ENCODE measurements at regions not wholly inside any gene's neighbourhood (a gene's known extent, or its start where the extent isn't known, plus 50 kb on each side); places are given as distances from the start of the nearest gene placed in this dataset.

DNA sequence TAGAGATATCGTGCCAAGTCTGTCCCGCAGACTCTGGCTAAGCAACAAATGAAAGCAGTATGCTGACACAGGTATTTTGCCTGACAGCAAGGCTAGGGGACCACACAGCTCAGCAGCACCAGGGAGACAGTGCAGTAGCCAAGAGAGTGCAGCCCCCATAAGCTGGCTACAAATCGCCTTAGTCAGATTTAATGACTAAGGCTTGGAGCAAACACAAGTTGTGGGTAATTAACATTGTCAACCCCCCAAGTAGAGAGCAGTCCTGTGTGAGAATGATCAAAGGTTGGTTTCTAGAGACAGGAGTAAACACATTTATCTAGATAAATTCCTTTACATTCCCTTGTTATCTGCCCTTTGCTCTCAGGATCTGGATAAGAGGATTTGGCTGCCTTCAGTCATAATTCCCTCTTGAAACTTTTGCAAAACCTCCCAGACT is 1434.5 kb upstream of the CDH6 start:
- Histone ChIP-seq H3K9ac (ENCODE audit: low read length) (no peak overlapping the region), H3K14ac (ENCODE audit: low read length) (no peak overlapping the region), H3K9me3 (ENCODE audit: insufficient read depth, low read depth, low read length) (no peaks in the 10 kb centered on the region), H3K4me2 (ENCODE audit: low read length) (peak overlapping the region; percentile 50), H2BK5ac (ENCODE audit: low read depth, low read length, poor library complexity) (no peak overlapping the region), H4K8ac (ENCODE audit: low read depth, low read length) (no peak overlapping the region), H2AFZ (ENCODE audit: insufficient read depth, low read length, poor library complexity) (no peak overlapping the region), H2BK12ac (ENCODE audit: low read length) (no peak overlapping the region), H4K91ac (ENCODE audit: low read depth, low read length) (no peak overlapping the region), H3K79me1 (ENCODE audit: low read length) (no peaks in the 10 kb centered on the region), H3K4ac (ENCODE audit: low read depth, low read length) (no peak overlapping the region), H3K18ac (ENCODE audit: low read length) (no peak overlapping the region), H3K79me2 (ENCODE audit: control insufficient read depth, insufficient read depth, low read length, poor library complexity) (no peaks in the 10 kb centered on the region), H3K27me3 (ENCODE audit: insufficient read depth, low read length) (no peaks in the 10 kb centered on the region), H3K23ac (ENCODE audit: low read length) (no peak overlapping the region), H3K4me1 (ENCODE audit: control insufficient read depth in 1 of 2, insufficient read depth in 2 of 2, low read length in 2 of 2) (no peaks in the 10 kb centered on the region), H3K4me3 (ENCODE audit: low read depth, low read length) (no peak overlapping the region), H4K12ac (ENCODE audit: low read depth, low read length) (no peak overlapping the region), H2BK120ac (ENCODE audit: insufficient read depth, low read length, poor library complexity) (no peak overlapping the region), H2AK5ac (ENCODE audit: low read length) (no peak overlapping the region), H3K36me3 (ENCODE audit: control insufficient read depth in 1 of 2, insufficient read depth in 2 of 2, low read length in 2 of 2) (no peaks in the 10 kb centered on the region), H3K27ac (ENCODE audit: low read depth, low read length) (no peak overlapping the region)
- peak; percentile 1 to 28 for DNase-seq
- no CpG with 5 or more reads among the region's 3 CpGs for WGBS (ENCODE audit: extremely low coverage, insufficient coverage, insufficient read length)

- H2AK5ac ChIP-seq (ENCODE audit: low read length), result no peak overlapping the region
- H2BK120ac ChIP-seq (ENCODE audit: insufficient read depth, low read length, poor library complexity), result no peak overlapping the region
- no peak overlapping the region for H3K18ac ChIP-seq (ENCODE audit: low read length)
- H4K12ac ChIP-seq (ENCODE audit: low read depth, low read length), result no peak overlapping the region
- no peak overlapping the region for H2BK5ac ChIP-seq (ENCODE audit: low read depth, low read length, poor library complexity)
- no peak overlapping the region for H4K8ac ChIP-seq (ENCODE audit: low read depth, low read length)
- no peaks in the 10 kb centered on the region for H3K9me3 ChIP-seq (ENCODE audit: insufficient read depth, low read depth, low read length)
- H3K14ac ChIP-seq (ENCODE audit: low read length), result no peak overlapping the region
- no peak overlapping the region for H2BK12ac ChIP-seq (ENCODE audit: low read length)
- no peak overlapping the region for H3K27ac ChIP-seq (ENCODE audit: low read depth, low read length)
- no peak overlapping the region for H4K91ac ChIP-seq (ENCODE audit: low read depth, low read length)
- H3K79me2 ChIP-seq (ENCODE audit: control insufficient read depth, insufficient read depth, low read length, poor library complexity), result no peaks in the 10 kb centered on the region
- no peak overlapping the region for H3K4me3 ChIP-seq (ENCODE audit: low read depth, low read length)
- H3K9ac ChIP-seq (ENCODE audit: low read length), result no peak overlapping the region
- WGBS (ENCODE audit: extremely low coverage, insufficient coverage, insufficient read length), result no CpG with 5 or more reads among the region's 2 CpGs
- H3K27me3 ChIP-seq (ENCODE audit: insufficient read depth, low read length), result no peaks in the 10 kb centered on the region
- no peaks in the 10 kb centered on the region for H3K4me1 ChIP-seq (ENCODE audit: control insufficient read depth in 1 of 2, insufficient read depth in 2 of 2, low read length in 2 of 2)
- H3K4ac ChIP-seq (ENCODE audit: low read depth, low read length), result no peak overlapping the region
- H3K36me3 ChIP-seq (ENCODE audit: control insufficient read depth in 1 of 2, insufficient read depth in 2 of 2, low read length in 2 of 2), result no peaks in the 10 kb centered on the region
- no peak overlapping the region for H3K4me2 ChIP-seq (ENCODE audit: low read length)
- no peak overlapping the region for H3K23ac ChIP-seq (ENCODE audit: low read length)
- H2AFZ ChIP-seq (ENCODE audit: insufficient read depth, low read length, poor library complexity), result no peak overlapping the region
- no peak for DNase-seq
- H3K79me1 ChIP-seq (ENCODE audit: low read length), result no peaks in the 10 kb centered on the region
Measured at GRCh38 chr5:29750453-29750852, 1443.0 kb upstream of the CDH6 start.

DNA sequence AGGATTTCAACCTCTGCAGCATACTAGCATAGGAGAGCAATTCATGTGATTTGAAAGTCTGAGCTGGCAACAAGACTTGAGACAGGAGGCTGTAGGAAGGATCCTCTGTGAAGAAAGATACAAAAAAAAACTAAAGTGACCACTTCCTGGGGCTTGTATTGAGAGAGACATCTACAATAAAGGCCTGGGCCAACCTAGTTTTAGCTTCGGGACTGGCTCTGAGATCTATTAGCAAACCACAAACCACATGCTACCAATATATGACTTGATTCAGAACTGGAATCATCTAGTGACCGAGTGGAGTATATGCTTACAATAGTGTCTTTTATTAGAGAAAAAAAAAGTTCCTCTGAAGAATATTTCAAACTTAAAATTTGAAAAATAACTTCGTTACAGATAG is 1448.9 kb upstream of the CDH6 start:
- Histone ChIP-seq H2BK5ac (ENCODE audit: low read depth, low read length, poor library complexity) (no peak overlapping the region), H3K4ac (ENCODE audit: low read depth, low read length) (no peak overlapping the region), H3K14ac (ENCODE audit: low read length) (no peak overlapping the region), H3K79me1 (ENCODE audit: low read length) (no peaks in the 10 kb centered on the region), H2BK120ac (ENCODE audit: insufficient read depth, low read length, poor library complexity) (no peak overlapping the region), H3K27me3 (ENCODE audit: insufficient read depth, low read length) (no peaks in the 10 kb centered on the region), H4K8ac (ENCODE audit: low read depth, low read length) (no peak overlapping the region), H3K36me3 (ENCODE audit: control insufficient read depth in 1 of 2, insufficient read depth in 2 of 2, low read length in 2 of 2) (no peaks in the 10 kb centered on the region), H2AFZ (ENCODE audit: insufficient read depth, low read length, poor library complexity) (no peak overlapping the region), H3K9ac (ENCODE audit: low read length) (no peak overlapping the region), H3K4me1 (ENCODE audit: control insufficient read depth in 1 of 2, insufficient read depth in 2 of 2, low read length in 2 of 2) (no peaks in the 10 kb centered on the region), H3K27ac (ENCODE audit: low read depth, low read length) (no peak overlapping the region), H4K12ac (ENCODE audit: low read depth, low read length) (no peak overlapping the region), H3K9me3 (ENCODE audit: insufficient read depth, low read depth, low read length) (no peaks in the 10 kb centered on the region), H3K4me3 (ENCODE audit: low read depth, low read length) (no peak overlapping the region), H3K18ac (ENCODE audit: low read length) (no peak overlapping the region), H2AK5ac (ENCODE audit: low read length) (no peak overlapping the region), H3K23ac (ENCODE audit: low read length) (no peak overlapping the region), H2BK12ac (ENCODE audit: low read length) (no peak overlapping the region), H3K4me2 (ENCODE audit: low read length) (no peak overlapping the region), H4K91ac (ENCODE audit: low read depth, low read length) (no peak overlapping the region), H3K79me2 (ENCODE audit: control insufficient read depth, insufficient read depth, low read length, poor library complexity) (no peaks in the 10 kb centered on the region)
- DNase-seq, result no peak
- no CpG with 5 or more reads among the region's 3 CpGs for WGBS (ENCODE audit: extremely low coverage, insufficient coverage, insufficient read length)

GRCh38 chr5:29720954-29721353 is 1472.5 kb upstream of the CDH6 start:
- Histone ChIP-seq H3K4ac (ENCODE audit: low read depth, low read length) (no peak overlapping the region), H2AK5ac (ENCODE audit: low read length) (no peak overlapping the region), H2BK5ac (ENCODE audit: low read depth, low read length, poor library complexity) (no peak overlapping the region), H2BK120ac (ENCODE audit: insufficient read depth, low read length, poor library complexity) (no peak overlapping the region), H3K4me1 (ENCODE audit: control insufficient read depth in 1 of 2, insufficient read depth in 2 of 2, low read length in 2 of 2) (no peaks in the 10 kb centered on the region), H2BK12ac (ENCODE audit: low read length) (no peak overlapping the region), H3K27ac (ENCODE audit: low read depth, low read length) (no peak overlapping the region), H4K91ac (ENCODE audit: low read depth, low read length) (no peak overlapping the region), H3K4me2 (ENCODE audit: low read length) (no peak overlapping the region), H2AFZ (ENCODE audit: insufficient read depth, low read length, poor library complexity) (no peak overlapping the region), H3K79me2 (ENCODE audit: control insufficient read depth, insufficient read depth, low read length, poor library complexity) (no peaks in the 10 kb centered on the region), H3K4me3 (ENCODE audit: low read depth, low read length) (no peak overlapping the region), H4K12ac (ENCODE audit: low read depth, low read length) (no peak overlapping the region), H3K14ac (ENCODE audit: low read length) (no peak overlapping the region), H3K79me1 (ENCODE audit: low read length) (no peaks in the 10 kb centered on the region), H3K18ac (ENCODE audit: low read length) (no peak overlapping the region), H4K8ac (ENCODE audit: low read depth, low read length) (no peak overlapping the region), H3K27me3 (ENCODE audit: insufficient read depth, low read length) (no peaks in the 10 kb centered on the region), H3K9me3 (ENCODE audit: insufficient read depth, low read depth, low read length) (no peaks in the 10 kb centered on the region), H3K36me3 (ENCODE audit: control insufficient read depth in 1 of 2, insufficient read depth in 2 of 2, low read length in 2 of 2) (no peaks in the 10 kb centered on the region), H3K9ac (ENCODE audit: low read length) (no peak overlapping the region), H3K23ac (ENCODE audit: low read length) (no peak overlapping the region)
- DNase-seq, result no peak
